GM06990 (cell line): ENCODE measurements at regions not wholly inside any gene's neighbourhood (a gene's known extent, or its start where the extent isn't known, plus 50 kb on each side); places are given as distances from the start of the nearest gene placed in this dataset.

Source experiments
- DNase-seq: peaks from one replicate; pipeline ENCODE4 v3.0.0-alpha.2; 2011; ENCODE audit not compliant: insufficient read length; ENCODE audit errors: extremely low read depth
- H3K27me3 ChIP-seq: replicated peaks from 2 replicates; pipeline ENCODE4 v1.6.0; 2011; ENCODE audit warnings: low read length; ENCODE audit not compliant: control insufficient read depth, insufficient read depth
- H3K36me3 ChIP-seq: 2 replicates; pipeline ENCODE4 v1.5.1; 2011; ENCODE audit warnings: low read length; ENCODE audit not compliant: control insufficient read depth, insufficient read depth
- H3K4me3 ChIP-seq: replicated peaks from 2 replicates; pipeline ENCODE4 v1.5.1; 2011; ENCODE audit warnings: low read depth, mild to moderate bottlenecking, control low read depth, low read length
- TF ChIP-seq, protein P1 (sequence below): IDR thresholded peaks from 2 replicates; pipeline ENCODE4 v1.5.1; 2011; ENCODE audit warnings: low read length, control low read depth, mild to moderate bottlenecking, inconsistent platforms; ENCODE audit not compliant: insufficient read depth, poor library complexity, severe bottlenecking

DNA sequence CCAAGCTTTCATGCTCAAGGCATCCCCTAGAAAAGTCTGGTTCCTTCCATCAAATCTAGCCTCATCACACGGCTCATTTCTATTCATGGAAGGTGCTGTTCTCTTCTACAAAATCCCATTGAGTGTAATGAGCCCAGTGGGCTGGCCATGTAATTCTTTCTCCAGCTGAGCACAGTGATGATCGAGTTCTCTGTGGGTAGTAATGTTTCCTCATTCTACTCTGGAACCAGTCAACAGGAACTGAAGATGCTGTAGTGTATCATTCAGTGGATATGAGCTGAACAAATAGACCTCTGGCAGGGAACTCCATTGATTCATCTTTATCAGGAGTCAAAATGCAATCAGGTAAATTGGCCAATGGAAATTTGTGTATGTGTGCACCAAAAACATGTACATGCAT, 149.2 kb downstream of the LRRC70 start:
- TF ChIP-seq, protein P1, sequence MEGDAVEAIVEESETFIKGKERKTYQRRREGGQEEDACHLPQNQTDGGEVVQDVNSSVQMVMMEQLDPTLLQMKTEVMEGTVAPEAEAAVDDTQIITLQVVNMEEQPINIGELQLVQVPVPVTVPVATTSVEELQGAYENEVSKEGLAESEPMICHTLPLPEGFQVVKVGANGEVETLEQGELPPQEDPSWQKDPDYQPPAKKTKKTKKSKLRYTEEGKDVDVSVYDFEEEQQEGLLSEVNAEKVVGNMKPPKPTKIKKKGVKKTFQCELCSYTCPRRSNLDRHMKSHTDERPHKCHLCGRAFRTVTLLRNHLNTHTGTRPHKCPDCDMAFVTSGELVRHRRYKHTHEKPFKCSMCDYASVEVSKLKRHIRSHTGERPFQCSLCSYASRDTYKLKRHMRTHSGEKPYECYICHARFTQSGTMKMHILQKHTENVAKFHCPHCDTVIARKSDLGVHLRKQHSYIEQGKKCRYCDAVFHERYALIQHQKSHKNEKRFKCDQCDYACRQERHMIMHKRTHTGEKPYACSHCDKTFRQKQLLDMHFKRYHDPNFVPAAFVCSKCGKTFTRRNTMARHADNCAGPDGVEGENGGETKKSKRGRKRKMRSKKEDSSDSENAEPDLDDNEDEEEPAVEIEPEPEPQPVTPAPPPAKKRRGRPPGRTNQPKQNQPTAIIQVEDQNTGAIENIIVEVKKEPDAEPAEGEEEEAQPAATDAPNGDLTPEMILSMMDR, result no peak
- no peaks in the 10 kb centered on the region for H3K27me3 ChIP-seq
- no peaks in the 10 kb centered on the region for H3K36me3 ChIP-seq
- DNase-seq, result no peak
- H3K4me3 ChIP-seq, result no peak overlapping the region

DNA sequence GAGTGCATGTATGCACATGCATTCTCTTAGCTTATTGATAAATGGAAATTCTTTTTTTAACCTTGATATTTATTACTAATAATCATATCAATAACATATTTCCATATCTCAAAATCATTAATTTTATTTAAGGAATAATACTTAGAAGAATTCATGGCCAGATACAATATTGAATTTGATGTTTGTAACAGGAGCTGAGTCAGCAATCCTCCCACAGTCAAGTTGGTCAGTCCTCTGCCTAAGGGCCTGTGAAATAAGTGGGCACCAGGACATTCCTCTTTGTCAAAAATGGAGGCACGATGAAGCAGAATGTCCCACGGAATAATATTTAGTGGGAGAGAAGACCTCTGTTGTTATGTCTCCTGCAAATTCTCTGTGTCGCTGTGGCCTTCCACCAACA, 148.6 kb downstream of the LRRC70 start:
- TF ChIP-seq, protein P1, result no peak
- Histone ChIP-seq H3K36me3 (no peaks in the 10 kb centered on the region), H3K4me3 (no peak overlapping the region), H3K27me3 (no peaks in the 10 kb centered on the region)
- no peak for DNase-seq

DNA sequence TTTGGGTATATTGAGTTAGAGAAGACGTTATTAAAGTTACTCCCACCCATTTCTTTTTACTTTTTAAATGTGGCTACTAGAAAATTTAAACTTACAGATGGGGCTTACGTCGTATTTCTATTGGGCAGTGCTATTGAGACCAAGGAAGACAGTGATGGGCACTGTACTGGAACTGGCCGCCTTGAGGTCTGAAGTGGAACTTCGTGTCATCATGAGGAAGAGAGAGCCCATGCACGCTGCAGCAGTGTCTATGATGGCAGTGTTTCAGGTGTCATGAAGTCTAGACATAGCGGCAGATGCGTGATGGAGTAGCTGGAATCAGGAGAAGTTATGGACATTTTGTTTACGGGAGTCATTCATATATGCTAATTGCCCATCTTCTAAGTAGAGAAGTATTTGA, 143.7 kb downstream of the LRRC70 start:
- TF ChIP-seq, protein P1, result no peak
- Histone ChIP-seq H3K27me3 (no peaks in the 10 kb centered on the region), H3K36me3 (no peaks in the 10 kb centered on the region), H3K4me3 (no peak overlapping the region)
- no peak for DNase-seq

- no peak overlapping the region for H3K4me3 ChIP-seq
- H3K36me3 ChIP-seq, result no peaks in the 10 kb centered on the region
- TF ChIP-seq, protein P1, result peak; percentile 63
- H3K27me3 ChIP-seq, result no peaks in the 10 kb centered on the region
- DNase-seq, result peak; percentile 43
These were observed 141.4 kb downstream of the LRRC70 start for GRCh38 chr5:62720031-62720441.

DNA sequence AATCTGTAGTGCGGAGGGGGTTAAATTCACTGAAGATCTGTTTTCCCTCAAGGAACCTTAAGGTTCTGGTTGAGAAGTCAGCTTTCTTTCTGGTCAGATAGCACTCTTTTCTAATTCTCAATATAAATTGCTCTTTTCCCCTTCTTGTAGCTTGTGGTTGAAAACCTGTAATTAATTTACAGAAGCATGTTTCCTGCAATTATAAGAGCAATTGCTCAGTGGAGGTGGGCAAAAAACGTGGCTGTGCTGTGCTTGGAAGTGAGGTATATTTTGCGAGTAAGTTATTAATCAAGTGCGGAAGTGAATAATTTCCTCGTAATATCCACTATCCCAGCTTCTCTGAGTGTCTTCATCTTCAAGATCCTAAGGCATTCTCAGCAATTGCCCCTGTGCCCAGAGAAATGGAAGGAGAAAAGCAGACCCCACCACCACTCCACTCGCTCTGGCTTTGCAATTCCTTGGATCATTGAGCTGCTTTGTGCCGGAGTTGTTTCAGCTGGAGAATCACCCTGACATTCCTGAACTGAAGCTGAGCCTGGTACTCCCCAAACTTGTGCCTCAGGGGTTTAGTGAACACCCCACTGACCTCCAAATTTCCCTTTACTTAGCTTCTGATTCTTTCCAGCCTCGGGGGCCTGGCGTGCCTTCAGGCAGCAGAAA, 140.6 kb downstream of the LRRC70 start:
- DNase-seq, result no peak
- Histone ChIP-seq H3K36me3 (no peaks in the 10 kb centered on the region), H3K4me3 (no peak overlapping the region), H3K27me3 (no peaks in the 10 kb centered on the region)
- TF ChIP-seq, protein P1, result no peak

DNA sequence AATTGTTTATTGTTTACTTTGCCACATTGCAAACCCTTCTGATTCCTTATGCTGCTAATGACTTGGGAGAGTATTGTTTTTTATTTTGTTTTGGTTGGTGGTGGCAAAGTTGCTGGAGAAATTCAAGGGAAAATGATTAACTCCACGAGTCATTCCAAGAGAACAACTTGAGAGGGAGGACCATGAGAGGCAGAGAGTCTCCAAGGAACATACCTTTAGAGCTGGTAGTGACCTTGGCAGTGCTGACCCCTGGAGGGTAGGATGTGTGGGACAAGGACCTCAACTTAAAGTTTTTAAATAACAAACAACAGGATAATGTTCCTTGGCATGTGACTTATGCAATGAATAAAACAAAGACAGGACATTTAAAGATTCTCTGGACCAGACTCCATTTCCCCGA, 139.7 kb downstream of the LRRC70 start:
- TF ChIP-seq, protein P1, result no peak
- Histone ChIP-seq H3K27me3 (no peaks in the 10 kb centered on the region), H3K36me3 (no peaks in the 10 kb centered on the region), H3K4me3 (no peak overlapping the region)
- DNase-seq, result no peak
